Ishikawa (cell line): ENCODE measurements at regions not wholly inside any gene's neighbourhood (a gene's known extent, or its start where the extent isn't known, plus 50 kb on each side); places are given as distances from the start of the nearest gene placed in this dataset.

Source experiments
- CEBPB ChIP-seq: IDR thresholded peaks from 2 replicates; pipeline ENCODE4 v1.6.1; 2012
- CREB1 ChIP-seq: IDR thresholded peaks from 2 replicates; pipeline ENCODE4 v1.6.1; 2012; ENCODE audit warnings: low read depth
- EGR1 ChIP-seq: IDR thresholded peaks from 2 replicates; pipeline ENCODE4 v1.6.1; 2012
- EP300 ChIP-seq: IDR thresholded peaks from 2 replicates; pipeline ENCODE4 v1.6.1; 2012; ENCODE audit warnings: borderline replicate concordance
- FOXM1 ChIP-seq: IDR thresholded peaks from 2 replicates; pipeline ENCODE4 v1.6.1; 2012; ENCODE audit warnings: low read depth, borderline replicate concordance
- MAX ChIP-seq: IDR thresholded peaks from 2 replicates; pipeline ENCODE4 v1.6.1; 2012
- NFIC ChIP-seq: IDR thresholded peaks from 2 replicates; pipeline ENCODE4 v1.6.1; 2012
- RAD21 ChIP-seq: IDR thresholded peaks from 2 replicates; pipeline ENCODE4 v1.6.1; 2012; ENCODE audit warnings: low read depth
- REST ChIP-seq: IDR thresholded peaks from 2 replicates; pipeline ENCODE4 v1.6.1; 2012; ENCODE audit warnings: low read depth, mild to moderate bottlenecking
- TAF1 ChIP-seq: IDR thresholded peaks from 2 replicates; pipeline ENCODE4 v1.6.1; 2012; ENCODE audit warnings: low read depth, mild to moderate bottlenecking
- TCF12 ChIP-seq: IDR thresholded peaks from 2 replicates; pipeline ENCODE4 v1.6.1; 2012; ENCODE audit warnings: low read depth
- TEAD4 ChIP-seq: IDR thresholded peaks from 2 replicates; pipeline ENCODE4 v1.6.1; 2012
- USF1 ChIP-seq: IDR thresholded peaks from 2 replicates; pipeline ENCODE4 v1.6.1; 2012
- YY1 ChIP-seq: IDR thresholded peaks from 2 replicates; pipeline ENCODE4 v1.6.1; 2012; ENCODE audit warnings: low read depth
- ZBTB7A ChIP-seq: IDR thresholded peaks from 2 replicates; pipeline ENCODE4 v1.6.1; 2012; ENCODE audit warnings: low read depth

GRCh38 chr4:123671636-123672404, 275.2 kb downstream of the SPRY1 start:
- no peak for TF ChIP-seq MAX
- TF ChIP-seq TCF12 = no peak
- no peak for TF ChIP-seq EGR1
- TF ChIP-seq CEBPB = no peak
- TF ChIP-seq NFIC = no peak
- no peak for TF ChIP-seq FOXM1
- no peak for TF ChIP-seq EP300
- no peak for TF ChIP-seq ZBTB7A
- TF ChIP-seq RAD21 = no peak
- TF ChIP-seq REST = no peak
- no peak for TF ChIP-seq CREB1
- TF ChIP-seq TEAD4 = no peak
- no peak for TF ChIP-seq TAF1
- no peak for TF ChIP-seq USF1
- no peak for TF ChIP-seq YY1

GRCh38 chr4:123672987-123673386, 276.4 kb downstream of the SPRY1 start:
- TF ChIP-seq TCF12 (no peak), REST (no peak), ZBTB7A (no peak), FOXM1 (peak; percentile 78; the same call in 1 of the 2 replicates), MAX (no peak), NFIC (peak; percentile 64), EP300 (peak; percentile 81), CEBPB (peak; percentile 97), USF1 (no peak), TEAD4 (peak; percentile 84)

- no peak for TF ChIP-seq USF1
- TF ChIP-seq TAF1 = no peak
- TF ChIP-seq RAD21 = no peak
- TF ChIP-seq EGR1 = no peak
- no peak for TF ChIP-seq FOXM1
- no peak for TF ChIP-seq ZBTB7A
These were observed 277.4 kb downstream of the SPRY1 start for GRCh38 chr4:123673971-123674370.

- TF ChIP-seq CREB1 (no peak), NFIC (0 out of 2 replicates have a peak, but pooled peaks have one; percentile 15)
These were observed 278.3 kb downstream of the SPRY1 start for GRCh38 chr4:123674762-123675465.

- TF ChIP-seq FOXM1 = no peak
- no peak for TF ChIP-seq USF1
- TF ChIP-seq ZBTB7A = no peak
- TF ChIP-seq NFIC = no peak
- no peak for TF ChIP-seq EP300
- TF ChIP-seq TAF1 = no peak
- TF ChIP-seq CREB1 = no peak
- no peak for TF ChIP-seq TCF12
- no peak for TF ChIP-seq YY1
- no peak for TF ChIP-seq EGR1
- no peak for TF ChIP-seq REST
- no peak for TF ChIP-seq RAD21
- no peak for TF ChIP-seq MAX
- no peak for TF ChIP-seq TEAD4
These were observed 279.0 kb downstream of the SPRY1 start for GRCh38 chr4:123675567-123675966.
